ENCODE measurements at regions not wholly inside any gene's neighbourhood (a gene's known extent, or its start where the extent isn't known, plus 50 kb on each side); places are given as distances from the start of the nearest gene placed in this dataset.
"Not testable (repeated sequence)": the region's sequence is repeated elsewhere in the genome, so short reads cannot be mapped to it uniquely, and the experiment has no call there.

GRCh38 chr2:15822151-15823044 lies 118.0 kb upstream of the MYCN start:
- H3K4me3 ChIP-seq (ENCODE audit: low read length): no peak overlapping the region
- no peak for TF ChIP-seq CTCF (conservative IDR thresholded peaks at IDR 0.05; ENCODE audit: low read length)
- no peak for DNase-seq (ENCODE audit: low read depth)

DNA sequence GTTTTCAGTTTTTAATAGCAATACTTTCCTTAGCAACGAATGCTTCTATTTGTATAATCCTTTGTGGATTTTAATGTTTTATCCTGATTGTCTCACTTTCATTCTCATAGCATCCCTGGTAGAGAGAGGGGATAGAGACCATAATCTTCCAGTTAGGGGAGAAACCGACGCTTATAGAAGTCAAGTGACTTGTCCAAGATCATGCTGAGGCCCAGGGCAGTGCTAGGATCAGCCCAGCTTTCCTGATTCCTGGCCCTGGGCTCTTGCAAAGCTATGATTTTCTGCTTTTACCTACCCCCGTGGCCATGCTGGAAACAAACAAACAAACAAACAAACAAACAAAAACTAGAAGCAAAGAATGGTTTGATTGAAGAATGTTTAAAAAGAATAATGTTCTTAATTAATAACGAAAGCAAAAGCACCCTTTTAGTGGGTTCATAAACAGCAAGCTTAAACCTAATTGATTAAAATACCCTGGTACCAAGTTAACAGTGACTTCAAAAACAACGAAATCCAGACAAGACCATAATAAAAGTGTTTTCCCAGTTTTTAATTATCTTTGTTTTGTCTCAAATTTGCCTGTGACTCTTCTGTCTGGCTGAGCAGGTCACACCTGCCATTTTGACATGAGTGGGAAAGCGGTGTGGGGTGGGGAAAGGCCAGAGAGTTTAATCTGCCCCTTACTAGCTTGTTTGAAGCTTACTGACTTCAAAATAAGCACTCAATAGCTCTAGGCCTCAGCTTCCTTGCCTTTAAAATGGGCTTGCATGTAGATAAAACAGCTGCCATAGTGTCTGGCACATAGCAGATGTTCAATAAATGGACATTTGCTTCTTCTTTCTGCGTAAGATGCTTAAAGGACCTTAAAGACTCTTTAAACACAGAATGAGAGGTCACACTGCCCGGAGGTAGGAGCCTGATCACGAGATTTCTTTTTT lies 116.6 kb upstream of the MYCN start:
- no peak for TF ChIP-seq CTCF (conservative IDR thresholded peaks at IDR 0.05; ENCODE audit: low read length)
- H3K4me3 ChIP-seq (ENCODE audit: low read length): no peak overlapping the region
- DNase-seq (ENCODE audit: low read depth): no peak

- H3K4me3 ChIP-seq (ENCODE audit: low read length); DNase-seq (ENCODE audit: low read depth): not testable (repeated sequence)
Measured at GRCh38 chr2:15824467-15824866, 115.9 kb upstream of the MYCN start.

GRCh38 chr2:15825276-15825980 lies 114.9 kb upstream of the MYCN start:
- no peak overlapping the region for H3K4me3 ChIP-seq (ENCODE audit: low read length)
- no peak for TF ChIP-seq CTCF (conservative IDR thresholded peaks at IDR 0.05; ENCODE audit: low read length)

GRCh38 chr2:15826273-15826717 lies 114.1 kb upstream of the MYCN start:
- no peak for TF ChIP-seq CTCF (conservative IDR thresholded peaks at IDR 0.05; ENCODE audit: low read length)
- no peak overlapping the region for H3K4me3 ChIP-seq (ENCODE audit: low read length)
- no peak for DNase-seq (ENCODE audit: low read depth)

More at GRCh38 chr2:15825276-15825980, 114.9 kb upstream of the MYCN start:
- DNase-seq (ENCODE audit: low read depth): no peak

GRCh38 chr2:15827001-15827400 lies 113.3 kb upstream of the MYCN start:
- no peak for TF ChIP-seq CTCF (conservative IDR thresholded peaks at IDR 0.05; ENCODE audit: low read length)
- DNase-seq (ENCODE audit: low read depth): no peak
- H3K4me3 ChIP-seq (ENCODE audit: low read length): no peak overlapping the region

DNA sequence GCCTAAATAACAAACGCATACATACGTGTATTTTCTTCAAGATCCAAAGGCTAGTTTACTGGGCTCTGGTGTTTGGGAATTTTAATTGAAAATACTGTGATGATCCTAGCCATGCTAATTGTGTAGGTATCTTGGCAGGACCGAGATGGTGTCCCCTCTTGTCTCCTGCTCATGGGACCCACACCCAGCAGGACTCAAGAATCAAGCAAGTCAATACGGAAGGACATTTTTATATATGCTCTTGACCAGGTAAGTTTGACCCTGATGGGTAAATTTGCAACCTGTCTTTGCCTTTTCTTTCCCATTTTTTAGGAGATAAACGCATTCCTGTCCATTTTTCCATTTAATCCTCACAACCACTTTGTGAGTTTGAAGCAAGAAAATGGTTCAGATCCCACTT lies 111.8 kb upstream of the MYCN start:
- DNase-seq (ENCODE audit: low read depth): no peak
- TF ChIP-seq CTCF (conservative IDR thresholded peaks at IDR 0.05; ENCODE audit: low read length): no peak
- H3K4me3 ChIP-seq (ENCODE audit: low read length): no peak overlapping the region

Measured in AG10803 (cell line).